ENCODE measurements at regions not wholly inside any gene's neighbourhood (a gene's known extent, or its start where the extent isn't known, plus 50 kb on each side); places are given as distances from the start of the nearest gene placed in this dataset.

DNA sequence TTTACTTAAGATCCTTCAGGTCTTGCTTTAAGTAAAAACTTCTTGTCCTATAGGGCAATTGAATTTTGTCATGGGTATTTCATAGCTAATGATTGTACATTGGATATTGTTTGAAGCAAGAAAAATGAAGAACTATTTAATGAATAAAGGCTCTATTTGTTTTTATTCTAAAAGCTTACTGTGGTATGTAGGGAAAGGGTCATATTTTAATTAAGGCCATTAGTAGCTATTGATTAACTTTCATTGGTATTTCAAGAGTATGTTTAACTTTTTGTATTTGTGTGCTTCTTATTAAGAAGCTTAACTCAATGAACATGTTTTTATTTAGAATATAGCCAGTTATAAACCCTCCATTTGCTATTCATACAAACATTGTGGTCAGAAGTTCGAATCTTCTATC, 1951.8 kb upstream of the ADGRL3 start:
- TF ChIP-seq ZBTB7A (IDR thresholded peaks at IDR 0.05; ENCODE audit: low read depth), result no peak
- TF ChIP-seq, protein P1, sequence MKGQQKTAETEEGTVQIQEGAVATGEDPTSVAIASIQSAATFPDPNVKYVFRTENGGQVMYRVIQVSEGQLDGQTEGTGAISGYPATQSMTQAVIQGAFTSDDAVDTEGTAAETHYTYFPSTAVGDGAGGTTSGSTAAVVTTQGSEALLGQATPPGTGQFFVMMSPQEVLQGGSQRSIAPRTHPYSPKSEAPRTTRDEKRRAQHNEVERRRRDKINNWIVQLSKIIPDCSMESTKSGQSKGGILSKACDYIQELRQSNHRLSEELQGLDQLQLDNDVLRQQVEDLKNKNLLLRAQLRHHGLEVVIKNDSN (IDR thresholded peaks at IDR 0.05), result no peak
- TF ChIP-seq TCF12 (IDR thresholded peaks at IDR 0.05; ENCODE audit: low read depth), result no peak
- no peak for TF ChIP-seq YY1 (IDR thresholded peaks at IDR 0.05; ENCODE audit: low read depth)
- TF ChIP-seq NFIC (IDR thresholded peaks at IDR 0.05), result no peak
- TF ChIP-seq RAD21 (IDR thresholded peaks at IDR 0.05; ENCODE audit: low read depth), result no peak

Data from Ishikawa (cell line).